WI38 (cell line): ENCODE measurements at regions not wholly inside any gene's neighbourhood (a gene's known extent, or its start where the extent isn't known, plus 50 kb on each side); places are given as distances from the start of the nearest gene placed in this dataset.
A peak's percentile ranks its signal among the peaks of the same experiment; 100 is the strongest.
"Not testable (repeated sequence)": the region's sequence is repeated elsewhere in the genome, so short reads cannot be mapped to it uniquely, and the experiment has no call there.

Experiments used
- H3K4me3 ChIP-seq: 2 replicates; pipeline ENCODE4 v1.5.1; 2011; ENCODE audit warnings: low read depth, mild to moderate bottlenecking, control low read depth, low read length
- CTCF ChIP-seq: IDR thresholded peaks from 2 replicates; pipeline ENCODE4 v1.5.1; 2012; ENCODE audit warnings: low read depth, mild to moderate bottlenecking, control low read depth, low read length

GRCh38 chr12:47409310-47409987 is 296.4 kb downstream of the RPAP3 start:
- no peak for TF ChIP-seq CTCF
- H3K4me3 ChIP-seq, result no peak overlapping the region

- H3K4me3 ChIP-seq, result no peak overlapping the region
- TF ChIP-seq CTCF, result no peak
These were observed 297.5 kb downstream of the RPAP3 start for GRCh38 chr12:47408171-47408871.

GRCh38 chr12:47407463-47408129 is 298.2 kb downstream of the RPAP3 start:
- TF ChIP-seq CTCF, result no peak
- H3K4me3 ChIP-seq, result no peak overlapping the region

GRCh38 chr12:47403681-47404080 is 302.1 kb downstream of the RPAP3 start:
- H3K4me3 ChIP-seq, result no peak overlapping the region
- TF ChIP-seq CTCF, result no peak

- not testable (repeated sequence) for H3K4me3 ChIP-seq
These were observed 304.6 kb downstream of the RPAP3 start for GRCh38 chr12:47401196-47401595.

GRCh38 chr12:47400266-47400665 is 305.6 kb downstream of the RPAP3 start:
- H3K4me3 ChIP-seq, result no peak overlapping the region
- no peak for TF ChIP-seq CTCF

GRCh38 chr12:47397664-47398281 is 308.1 kb downstream of the RPAP3 start:
- peak; percentile 37 for TF ChIP-seq CTCF
- no peak overlapping the region for H3K4me3 ChIP-seq
